Natural killer cell (primary cell): ENCODE measurements at regions not wholly inside any gene's neighbourhood (a gene's known extent, or its start where the extent isn't known, plus 50 kb on each side); places are given as distances from the start of the nearest gene placed in this dataset.

Source experiments
- ATAC-seq, 3 donors: fragments of 150-1000 bp in 2 of 3; fragments of 200-7000 bp in 1 of 3; cut with Tn5 transposase; 1 replicate in 1 of 3; 2 replicates in 2 of 3; pipeline ENCODE4 v1.10.0; 2021; ENCODE audit warnings: mild to moderate bottlenecking in 2 of 3, moderate library complexity in 2 of 3
- DNase-seq, 2 donors: peaks; one replicate each; pipeline versions ENCODE4 v3.0.0 to v3.0.0-alpha.2; 2013 to 2021; ENCODE audit warnings: mixed read lengths in 1 of 2
- H3K27ac ChIP-seq: one replicate; pipeline ENCODE4 v1.5.1; 2013; ENCODE audit warnings: mild to moderate bottlenecking, low read length
- H3K27me3 ChIP-seq: one replicate; pipeline ENCODE4 v1.6.1; 2013; ENCODE audit warnings: low read length; ENCODE audit not compliant: control insufficient read depth, insufficient read depth
- H3K36me3 ChIP-seq: one replicate; pipeline ENCODE4 v1.6.1; 2013; ENCODE audit warnings: low read length; ENCODE audit not compliant: control insufficient read depth, insufficient read depth
- H3K4me1 ChIP-seq: one replicate; pipeline ENCODE4 v1.6.1; 2013; ENCODE audit warnings: low read length; ENCODE audit not compliant: control insufficient read depth, insufficient read depth
- H3K4me3 ChIP-seq: one replicate; pipeline ENCODE4 v1.5.1; 2013; ENCODE audit warnings: low read length
- H3K9me3 ChIP-seq: one replicate; pipeline ENCODE4 v1.6.1; 2013; ENCODE audit warnings: low read length; ENCODE audit not compliant: control insufficient read depth, insufficient read depth
- H3K27ac Mint-ChIP-seq, 2 donors: one replicate each; pipeline ENCODE4 v1.8.0; 2022; ENCODE audit warnings: mild to moderate bottlenecking in 2 of 2, mixed read lengths in 2 of 2, moderate library complexity in 1 of 2
- H3K27me3 Mint-ChIP-seq, 2 donors: one replicate each; pipeline ENCODE4 v1.8.0; 2022; ENCODE audit warnings: low read depth in 2 of 2, mixed read lengths in 2 of 2
- H3K36me3 Mint-ChIP-seq: one replicate; pipeline ENCODE4 v1.8.0; 2022; ENCODE audit warnings: mixed read lengths
- H3K4me1 Mint-ChIP-seq, 2 donors: one replicate each; pipeline ENCODE4 v1.8.0; 2022; ENCODE audit warnings: mixed read lengths in 2 of 2
- H3K4me3 Mint-ChIP-seq: one replicate; pipeline ENCODE4 v1.8.0; 2022; ENCODE audit warnings: mild to moderate bottlenecking, moderate library complexity, mixed read lengths
- H3K9me3 Mint-ChIP-seq, 2 donors: one replicate each; pipeline ENCODE4 v1.8.0; 2022; ENCODE audit warnings: mixed read lengths in 2 of 2
- WGBS: methylation state at CpG from one replicate; pipeline ENCODE4 v1.1.7; 2013; ENCODE audit warnings: missing lambda C conversion rate; ENCODE audit not compliant: insufficient coverage; 5-methylcytosine and 5-hydroxymethylcytosine counted together
- intact Hi-C: fragments of 100-400 bp; cut with micrococcal nuclease; formaldehyde crosslinking; loops from one replicate; pipeline ENCODE4 v1.14.2; 2022
- TF ChIP-seq, protein P1 (sequence below): fragments of 200-600 bp; IDR thresholded peaks from one replicate; pipeline ENCODE4 v1.8.0; 2022; ENCODE audit warnings: antibody characterized with exemption

DNA sequence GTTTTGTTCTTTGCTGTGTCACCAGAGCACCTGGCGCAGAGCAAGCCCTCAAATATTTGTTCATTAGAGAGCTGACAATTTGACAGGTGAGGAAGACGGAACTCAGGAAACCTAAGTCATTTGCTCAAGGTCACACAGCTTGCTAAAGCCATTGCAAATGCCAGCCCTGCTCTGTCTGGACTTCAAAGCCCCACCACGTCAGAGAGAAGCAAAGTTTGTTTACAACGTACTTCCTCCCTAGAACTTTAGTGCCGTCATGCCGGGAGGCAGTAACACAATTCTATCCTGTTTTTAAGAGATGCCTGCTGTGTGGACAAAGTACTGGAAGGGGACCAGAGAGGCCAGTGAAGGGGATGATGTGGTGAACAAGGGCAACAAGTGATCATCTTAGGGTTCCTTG lies 216.6 kb upstream of the PRICKLE2 start:
- no peak for ATAC-seq
- H3K27me3 Mint-ChIP-seq = peaks cover 24% of the 10 kb centered on the region in 2 donors
- TF ChIP-seq, protein P1, sequence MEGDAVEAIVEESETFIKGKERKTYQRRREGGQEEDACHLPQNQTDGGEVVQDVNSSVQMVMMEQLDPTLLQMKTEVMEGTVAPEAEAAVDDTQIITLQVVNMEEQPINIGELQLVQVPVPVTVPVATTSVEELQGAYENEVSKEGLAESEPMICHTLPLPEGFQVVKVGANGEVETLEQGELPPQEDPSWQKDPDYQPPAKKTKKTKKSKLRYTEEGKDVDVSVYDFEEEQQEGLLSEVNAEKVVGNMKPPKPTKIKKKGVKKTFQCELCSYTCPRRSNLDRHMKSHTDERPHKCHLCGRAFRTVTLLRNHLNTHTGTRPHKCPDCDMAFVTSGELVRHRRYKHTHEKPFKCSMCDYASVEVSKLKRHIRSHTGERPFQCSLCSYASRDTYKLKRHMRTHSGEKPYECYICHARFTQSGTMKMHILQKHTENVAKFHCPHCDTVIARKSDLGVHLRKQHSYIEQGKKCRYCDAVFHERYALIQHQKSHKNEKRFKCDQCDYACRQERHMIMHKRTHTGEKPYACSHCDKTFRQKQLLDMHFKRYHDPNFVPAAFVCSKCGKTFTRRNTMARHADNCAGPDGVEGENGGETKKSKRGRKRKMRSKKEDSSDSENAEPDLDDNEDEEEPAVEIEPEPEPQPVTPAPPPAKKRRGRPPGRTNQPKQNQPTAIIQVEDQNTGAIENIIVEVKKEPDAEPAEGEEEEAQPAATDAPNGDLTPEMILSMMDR = no peak
- Histone ChIP-seq H3K27ac (no peak overlapping the region), H3K4me1 (no peaks in the 10 kb centered on the region), H3K36me3 (no peaks in the 10 kb centered on the region), H3K27me3 (no peaks in the 10 kb centered on the region), H3K4me3 (no peak overlapping the region), H3K9me3 (no peaks in the 10 kb centered on the region)
- H3K4me3 Mint-ChIP-seq = no peak overlapping the region
- intact Hi-C loops = no loop called here
- H3K27ac Mint-ChIP-seq = no peak overlapping the region
- no peaks in the 10 kb centered on the region for H3K9me3 Mint-ChIP-seq
- WGBS = 39% methylated on average over 6 of the region's 6 CpGs
- no peaks in the 10 kb centered on the region for H3K36me3 Mint-ChIP-seq
- no peaks in the 10 kb centered on the region for H3K4me1 Mint-ChIP-seq
- no peak for DNase-seq

DNA sequence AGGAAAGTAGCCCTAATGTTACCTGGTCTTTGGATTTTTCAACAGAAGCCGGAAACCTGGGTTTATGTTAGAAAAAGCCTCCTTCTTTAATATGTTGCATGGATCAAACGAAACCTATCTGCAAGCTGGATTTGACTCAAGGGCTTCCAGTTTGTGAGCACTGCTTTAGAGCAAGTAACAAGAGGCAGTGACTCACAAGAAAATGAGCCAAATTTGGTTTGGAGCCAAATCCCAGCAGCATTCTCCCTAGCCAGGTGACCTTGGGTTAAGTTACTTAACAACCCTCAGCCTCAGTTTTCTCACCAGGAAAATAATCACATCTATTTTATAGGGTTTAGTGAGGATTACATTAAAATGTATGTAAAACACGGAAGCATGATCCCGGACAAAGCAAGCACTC lies 215.2 kb upstream of the PRICKLE2 start:
- intact Hi-C loops = no loop called here
- H3K27ac Mint-ChIP-seq = no peak overlapping the region
- TF ChIP-seq, protein P1 = no peak
- no peaks in the 10 kb centered on the region for H3K9me3 Mint-ChIP-seq
- H3K4me3 Mint-ChIP-seq = no peak overlapping the region
- Histone ChIP-seq H3K36me3 (no peaks in the 10 kb centered on the region), H3K27ac (no peak overlapping the region), H3K27me3 (no peaks in the 10 kb centered on the region), H3K4me3 (no peak overlapping the region), H3K4me1 (no peaks in the 10 kb centered on the region), H3K9me3 (no peaks in the 10 kb centered on the region)
- H3K4me1 Mint-ChIP-seq = no peaks in the 10 kb centered on the region
- H3K27me3 Mint-ChIP-seq = peaks cover 10 to 18% of the 10 kb centered on the region in 2 donors
- no peak for ATAC-seq
- DNase-seq = no peak
- H3K36me3 Mint-ChIP-seq = no peaks in the 10 kb centered on the region
- WGBS = 82% methylated on average over 2 of the region's 4 CpGs

DNA sequence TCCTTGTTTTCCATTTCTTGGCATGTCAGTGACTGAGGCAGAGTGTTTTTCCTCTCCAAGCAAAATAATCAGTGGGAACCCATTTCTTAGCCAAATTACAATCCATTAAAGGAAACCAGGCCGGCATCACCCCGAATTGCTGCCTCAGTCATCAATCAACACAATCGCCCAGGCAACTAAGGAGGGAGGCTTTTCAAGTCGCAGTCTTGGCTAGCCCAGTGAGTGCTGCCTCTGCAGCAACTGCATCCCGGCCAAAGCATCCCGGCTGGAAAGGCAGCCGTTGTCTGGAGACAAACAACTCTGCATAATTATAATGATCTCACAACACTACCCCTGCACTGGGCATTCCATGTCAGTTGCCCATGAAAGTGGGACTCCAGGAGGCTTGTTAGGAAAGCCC lies 213.5 kb upstream of the PRICKLE2 start:
- no peak overlapping the region for H3K4me3 Mint-ChIP-seq
- 44% methylated on average over 7 of the region's 7 CpGs for WGBS
- Histone ChIP-seq H3K36me3 (no peaks in the 10 kb centered on the region), H3K4me3 (no peak overlapping the region), H3K27me3 (no peaks in the 10 kb centered on the region), H3K27ac (no peak overlapping the region), H3K9me3 (no peaks in the 10 kb centered on the region), H3K4me1 (no peaks in the 10 kb centered on the region)
- peaks cover 0 to 4% of the 10 kb centered on the region in 2 donors for H3K9me3 Mint-ChIP-seq
- intact Hi-C loops = no loop called here
- TF ChIP-seq, protein P1 = no peak
- no peaks in the 10 kb centered on the region for H3K4me1 Mint-ChIP-seq
- peaks cover 10 to 11% of the 10 kb centered on the region in 2 donors for H3K27me3 Mint-ChIP-seq
- ATAC-seq = no peak
- no peak for DNase-seq
- H3K27ac Mint-ChIP-seq = no peak overlapping the region
- peaks cover 9% of the 10 kb centered on the region for H3K36me3 Mint-ChIP-seq

DNA sequence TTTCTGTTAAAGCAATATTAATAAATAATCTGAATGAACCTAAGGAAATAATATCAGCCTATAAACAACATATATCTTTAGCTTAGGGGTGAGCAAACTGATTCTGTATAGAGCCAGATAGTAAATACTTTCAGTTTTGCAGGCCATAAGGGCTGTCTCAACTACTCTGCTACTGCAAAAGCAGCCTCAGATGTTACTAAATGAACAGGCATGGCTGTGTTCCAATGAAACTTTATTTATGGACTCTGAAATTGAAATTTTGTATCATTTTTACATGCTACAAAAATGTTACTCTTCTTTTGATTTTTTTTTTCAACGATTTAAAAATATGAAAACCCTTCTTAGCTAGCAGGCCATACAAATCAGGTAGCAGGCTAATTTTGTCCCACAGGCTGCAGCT lies 212.8 kb upstream of the PRICKLE2 start:
- no peaks in the 10 kb centered on the region for H3K4me1 Mint-ChIP-seq
- Histone ChIP-seq H3K4me3 (no peak overlapping the region), H3K27me3 (no peaks in the 10 kb centered on the region), H3K9me3 (no peaks in the 10 kb centered on the region), H3K4me1 (no peaks in the 10 kb centered on the region), H3K27ac (no peak overlapping the region), H3K36me3 (no peaks in the 10 kb centered on the region)
- H3K27ac Mint-ChIP-seq = no peak overlapping the region
- H3K9me3 Mint-ChIP-seq = peaks cover 0 to 4% of the 10 kb centered on the region in 2 donors
- TF ChIP-seq, protein P1 = no peak
- no peak overlapping the region for H3K4me3 Mint-ChIP-seq
- no peak for DNase-seq
- WGBS = 83% methylated on average over 1 of the region's 1 CpG
- ATAC-seq = no peak
- intact Hi-C loops = no loop called here
- H3K27me3 Mint-ChIP-seq = peaks cover 6 to 8% of the 10 kb centered on the region in 2 donors
- peaks cover 9% of the 10 kb centered on the region for H3K36me3 Mint-ChIP-seq
